ENCODE measurements at regions not wholly inside any gene's neighbourhood (a gene's known extent, or its start where the extent isn't known, plus 50 kb on each side); places are given as distances from the start of the nearest gene placed in this dataset.

DNA sequence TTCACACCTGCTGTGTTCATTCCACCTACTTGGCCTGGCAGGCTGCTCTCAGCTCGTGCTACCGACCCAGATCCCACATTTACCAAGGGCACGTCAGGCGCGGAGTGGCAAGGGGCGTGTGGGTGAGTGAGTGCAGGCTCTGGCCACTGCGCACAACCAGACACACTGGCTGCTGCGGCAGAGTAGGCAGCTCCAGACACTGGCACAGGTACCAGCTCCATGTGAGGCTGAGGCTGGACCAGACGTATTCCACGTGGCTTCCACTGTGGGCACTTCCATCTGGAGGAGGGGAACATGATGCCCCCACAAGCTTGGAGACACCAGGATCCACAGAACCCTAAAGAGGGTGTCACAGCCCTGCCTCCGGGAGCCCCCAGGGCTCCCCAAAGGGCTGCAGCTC lies 74.6 kb upstream of the ZNF804A start:
- H3K36me3 ChIP-seq (ENCODE audit: control insufficient read depth in 3 of 3, insufficient read depth in 2 of 3, low read depth in 1 of 3, low read length in 3 of 3) = no peaks in the 10 kb centered on the region
- H3K27ac ChIP-seq (ENCODE audit: low read depth in 1 of 3, low read length in 2 of 3) = no peak overlapping the region
- H3K9me3 ChIP-seq (ENCODE audit: control insufficient read depth in 2 of 2, insufficient read depth in 1 of 2, low read depth in 1 of 2, low read length in 1 of 2) = peaks cover 0 to 19% of the 10 kb centered on the region in 2 donors
- FAIRE-seq (no peak), DNase-seq (no peak)
- no peaks in the 10 kb centered on the region for H3K27me3 ChIP-seq (ENCODE audit: control insufficient read depth in 3 of 3, insufficient read depth in 3 of 3, low read length in 3 of 3)
- H3K4me3 ChIP-seq (ENCODE audit: low read depth in 1 of 3, low read length in 3 of 3) = no peak overlapping the region
- 93 to 96% (median 93%) methylated on average over 11 of the region's 11 CpGs for WGBS, 3 donors
- H3K4me1 ChIP-seq (ENCODE audit: control insufficient read depth in 3 of 3, insufficient read depth in 2 of 3, low read depth in 1 of 3, low read length in 2 of 3) = no peaks in the 10 kb centered on the region

DNA sequence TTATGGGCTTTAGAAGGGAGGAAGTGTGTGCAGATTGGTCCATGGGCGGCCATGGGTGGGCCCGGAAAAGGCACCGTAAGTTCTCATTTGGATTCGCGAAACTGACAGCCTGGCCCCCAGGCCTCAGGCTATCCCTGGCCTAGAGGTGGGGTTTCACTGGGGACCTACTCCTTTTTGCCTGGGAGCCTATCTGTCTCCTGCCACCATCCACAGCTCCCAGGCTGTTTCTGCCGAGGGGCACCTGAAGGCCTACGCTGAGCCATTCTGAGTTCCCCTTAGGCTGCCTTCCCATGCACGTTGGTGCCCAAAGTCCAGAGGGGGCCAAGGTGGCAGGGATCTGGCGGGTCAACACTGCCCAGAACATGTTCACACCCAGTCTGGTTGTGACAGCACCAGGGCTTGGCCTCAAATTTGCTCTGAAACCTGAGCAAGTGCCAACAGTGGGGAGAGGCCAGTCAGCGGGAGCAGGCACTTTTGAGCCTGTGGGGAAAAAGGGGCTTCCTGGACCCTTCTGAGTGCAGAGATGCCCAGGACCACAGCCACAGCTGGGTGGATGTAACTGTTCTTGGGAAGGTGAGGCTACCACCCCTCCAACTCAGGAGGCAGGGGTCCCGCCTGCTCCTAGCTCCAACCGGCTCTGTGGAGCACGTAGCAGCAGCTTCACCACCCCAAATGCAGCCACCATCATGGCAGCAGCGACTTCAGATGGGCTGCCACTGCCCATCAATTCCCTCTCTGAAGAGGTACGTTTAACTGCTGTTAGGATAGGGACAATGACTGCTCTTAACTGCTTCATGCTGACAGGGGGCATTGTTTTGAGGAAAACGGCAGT lies 73.6 kb upstream of the ZNF804A start:
- Histone ChIP-seq H3K4me1 (ENCODE audit: control insufficient read depth in 3 of 3, insufficient read depth in 2 of 3, low read depth in 1 of 3, low read length in 2 of 3) (no peaks in the 10 kb centered on the region), H3K9me3 (ENCODE audit: control insufficient read depth in 2 of 2, insufficient read depth in 1 of 2, low read depth in 1 of 2, low read length in 1 of 2) (peaks cover 0 to 28% of the 10 kb centered on the region in 2 donors), H3K27ac (ENCODE audit: low read depth in 1 of 3, low read length in 2 of 3) (no peak overlapping the region), H3K4me3 (ENCODE audit: low read depth in 1 of 3, low read length in 3 of 3) (no peak overlapping the region), H3K36me3 (ENCODE audit: control insufficient read depth in 3 of 3, insufficient read depth in 2 of 3, low read depth in 1 of 3, low read length in 3 of 3) (no peaks in the 10 kb centered on the region), H3K27me3 (ENCODE audit: control insufficient read depth in 3 of 3, insufficient read depth in 3 of 3, low read length in 3 of 3) (no peaks in the 10 kb centered on the region)
- DNase-seq = no peak
- FAIRE-seq = no peak
- WGBS, 3 donors = 86 to 92% (median 90%) methylated on average over 16 of the region's 16 CpGs

DNA sequence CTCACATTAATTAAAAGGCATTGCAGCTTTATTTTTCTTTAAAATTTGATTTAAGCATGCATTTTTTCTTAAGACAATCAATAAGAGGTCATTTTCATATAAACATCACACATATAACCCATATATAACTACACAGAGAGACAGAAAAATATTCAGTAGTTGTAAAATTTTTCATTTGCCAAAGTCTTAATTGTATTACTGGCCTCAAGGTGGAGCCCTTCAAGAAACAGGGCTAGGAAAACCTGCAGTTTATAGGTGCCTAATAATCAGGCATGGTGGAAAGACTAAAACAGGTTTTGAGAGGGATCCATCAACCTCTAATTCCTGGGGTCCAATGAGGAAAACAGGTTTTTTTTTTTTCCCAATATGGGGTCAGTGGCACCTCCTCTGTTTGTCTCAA lies 71.3 kb upstream of the ZNF804A start:
- no peak overlapping the region for H3K4me3 ChIP-seq (ENCODE audit: low read depth in 1 of 3, low read length in 3 of 3)
- H3K4me1 ChIP-seq (ENCODE audit: control insufficient read depth in 3 of 3, insufficient read depth in 2 of 3, low read depth in 1 of 3, low read length in 2 of 3) = no peaks in the 10 kb centered on the region
- H3K27ac ChIP-seq (ENCODE audit: low read depth in 1 of 3, low read length in 2 of 3) = no peak overlapping the region
- H3K27me3 ChIP-seq (ENCODE audit: control insufficient read depth in 3 of 3, insufficient read depth in 3 of 3, low read length in 3 of 3) = no peaks in the 10 kb centered on the region
- no peaks in the 10 kb centered on the region for H3K36me3 ChIP-seq (ENCODE audit: control insufficient read depth in 3 of 3, insufficient read depth in 2 of 3, low read depth in 1 of 3, low read length in 3 of 3)
- no peak for FAIRE-seq
- peaks cover 0 to 28% of the 10 kb centered on the region in 2 donors for H3K9me3 ChIP-seq (ENCODE audit: control insufficient read depth in 2 of 2, insufficient read depth in 1 of 2, low read depth in 1 of 2, low read length in 1 of 2)
- DNase-seq = no peak

DNA sequence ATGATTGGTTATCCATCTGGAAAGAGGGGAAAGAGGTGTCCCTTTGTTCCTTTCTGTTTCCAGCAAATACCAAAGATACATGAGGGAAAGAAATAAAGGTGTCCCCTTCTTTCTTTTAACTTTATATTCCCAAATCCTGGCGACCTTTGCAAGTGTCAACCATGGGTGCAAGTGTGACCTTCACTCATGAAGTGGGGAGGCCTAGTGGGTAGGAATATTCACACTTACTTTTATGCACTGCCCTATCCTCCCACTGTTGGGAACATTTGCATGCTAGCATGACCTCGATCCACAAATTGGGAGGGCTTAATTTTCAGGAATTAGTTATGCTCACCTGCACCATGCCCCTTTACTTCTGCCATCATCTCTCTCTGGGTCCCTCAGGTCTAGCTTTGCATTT lies 70.2 kb upstream of the ZNF804A start:
- H3K9me3 ChIP-seq (ENCODE audit: control insufficient read depth in 2 of 2, insufficient read depth in 1 of 2, low read depth in 1 of 2, low read length in 1 of 2) = peaks cover 0 to 28% of the 10 kb centered on the region in 2 donors
- H3K4me1 ChIP-seq (ENCODE audit: control insufficient read depth in 3 of 3, insufficient read depth in 2 of 3, low read depth in 1 of 3, low read length in 2 of 3) = no peaks in the 10 kb centered on the region
- FAIRE-seq = no peak
- no peaks in the 10 kb centered on the region for H3K36me3 ChIP-seq (ENCODE audit: control insufficient read depth in 3 of 3, insufficient read depth in 2 of 3, low read depth in 1 of 3, low read length in 3 of 3)
- no peaks in the 10 kb centered on the region for H3K27me3 ChIP-seq (ENCODE audit: control insufficient read depth in 3 of 3, insufficient read depth in 3 of 3, low read length in 3 of 3)
- DNase-seq = no peak
- no peak overlapping the region for H3K4me3 ChIP-seq (ENCODE audit: low read depth in 1 of 3, low read length in 3 of 3)
- WGBS, 3 donors = 47 to 71% (median 49%) methylated on average over 2 of the region's 2 CpGs
- H3K27ac ChIP-seq (ENCODE audit: low read depth in 1 of 3, low read length in 2 of 3) = no peak overlapping the region

DNA sequence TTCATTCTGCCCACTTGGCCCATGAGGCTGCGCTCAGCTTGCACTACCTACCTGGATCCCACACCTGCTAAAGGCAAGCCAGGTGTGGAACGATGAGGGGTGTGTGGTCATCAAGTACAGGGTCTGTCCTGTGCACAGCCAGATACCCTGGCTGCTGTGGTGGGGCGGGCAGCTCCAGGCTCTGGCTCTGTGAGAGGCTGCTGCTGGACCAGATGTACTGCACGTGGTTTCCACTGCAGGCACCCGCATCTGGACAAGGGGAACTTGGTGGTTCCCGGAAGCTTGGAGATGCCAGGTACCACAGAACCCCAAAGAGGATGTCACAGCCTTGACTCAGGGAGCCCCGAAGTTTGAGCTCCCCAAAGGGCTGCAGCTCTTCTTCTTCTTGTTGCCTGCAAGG lies 68.1 kb upstream of the ZNF804A start:
- no peaks in the 10 kb centered on the region for H3K36me3 ChIP-seq (ENCODE audit: control insufficient read depth in 3 of 3, insufficient read depth in 2 of 3, low read depth in 1 of 3, low read length in 3 of 3)
- WGBS, 3 donors = 86 to 89% (median 87%) methylated on average over 7 of the region's 7 CpGs
- no peaks in the 10 kb centered on the region for H3K4me1 ChIP-seq (ENCODE audit: control insufficient read depth in 3 of 3, insufficient read depth in 2 of 3, low read depth in 1 of 3, low read length in 2 of 3)
- H3K4me3 ChIP-seq (ENCODE audit: low read depth in 1 of 3, low read length in 3 of 3) = no peak overlapping the region
- DNase-seq (no peak), FAIRE-seq (no peak)
- H3K27ac ChIP-seq (ENCODE audit: low read depth in 1 of 3, low read length in 2 of 3) = no peak overlapping the region
- H3K9me3 ChIP-seq (ENCODE audit: control insufficient read depth in 2 of 2, insufficient read depth in 1 of 2, low read depth in 1 of 2, low read length in 1 of 2) = peaks cover 0 to 22% of the 10 kb centered on the region in 2 donors
- H3K27me3 ChIP-seq (ENCODE audit: control insufficient read depth in 3 of 3, insufficient read depth in 3 of 3, low read length in 3 of 3) = no peaks in the 10 kb centered on the region

DNA sequence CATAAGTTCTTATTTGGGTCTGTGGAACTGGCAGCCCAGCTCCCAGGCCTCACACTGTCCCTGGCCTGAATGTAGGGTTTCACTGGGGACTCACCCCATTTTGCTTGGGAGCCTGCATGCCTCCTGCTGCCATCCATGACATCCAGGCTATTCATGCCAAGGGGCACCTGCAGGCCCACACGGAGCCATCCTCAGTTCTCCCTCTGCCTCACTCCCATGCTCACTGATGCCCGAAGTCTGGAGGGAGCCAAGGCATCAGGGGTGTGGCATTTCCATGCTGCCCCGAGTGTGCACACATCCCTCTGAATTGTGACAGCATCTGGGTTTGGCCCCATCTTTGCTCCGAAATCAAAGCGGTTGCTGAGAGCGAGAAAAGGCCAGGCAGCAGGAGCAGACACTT lies 67.4 kb upstream of the ZNF804A start:
- 93 to 94% (median 93%) methylated on average over 6 of the region's 6 CpGs for WGBS, 3 donors
- no peaks in the 10 kb centered on the region for H3K27me3 ChIP-seq (ENCODE audit: control insufficient read depth in 3 of 3, insufficient read depth in 3 of 3, low read length in 3 of 3)
- H3K9me3 ChIP-seq (ENCODE audit: control insufficient read depth in 2 of 2, insufficient read depth in 1 of 2, low read depth in 1 of 2, low read length in 1 of 2) = peaks cover 0 to 20% of the 10 kb centered on the region in 2 donors
- no peak overlapping the region for H3K4me3 ChIP-seq (ENCODE audit: low read depth in 1 of 3, low read length in 3 of 3)
- H3K4me1 ChIP-seq (ENCODE audit: control insufficient read depth in 3 of 3, insufficient read depth in 2 of 3, low read depth in 1 of 3, low read length in 2 of 3) = no peaks in the 10 kb centered on the region
- H3K36me3 ChIP-seq (ENCODE audit: control insufficient read depth in 3 of 3, insufficient read depth in 2 of 3, low read depth in 1 of 3, low read length in 3 of 3) = no peaks in the 10 kb centered on the region
- H3K27ac ChIP-seq (ENCODE audit: low read depth in 1 of 3, low read length in 2 of 3) = no peak overlapping the region
- FAIRE-seq (no peak), DNase-seq (no peak)

DNA sequence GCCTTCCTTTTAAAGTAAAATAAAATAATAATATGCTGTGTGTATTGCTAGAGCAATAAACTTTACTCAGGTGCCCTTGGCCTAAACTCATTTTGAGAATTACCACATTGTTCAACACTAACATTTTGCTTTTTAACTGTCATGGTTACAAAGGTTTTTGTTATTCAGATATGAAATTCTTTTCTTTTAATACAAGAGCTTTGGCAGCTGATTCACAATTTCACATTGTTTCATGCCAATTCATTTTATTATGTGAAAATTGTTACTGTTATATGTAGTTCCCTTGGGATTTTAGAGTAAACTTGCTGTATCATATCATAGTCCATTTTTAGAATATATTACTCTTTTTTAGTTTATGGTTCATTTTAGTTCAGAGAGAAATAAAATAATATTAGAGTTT lies 65.8 kb upstream of the ZNF804A start:
- Histone ChIP-seq H3K36me3 (ENCODE audit: control insufficient read depth in 3 of 3, insufficient read depth in 2 of 3, low read depth in 1 of 3, low read length in 3 of 3) (no peaks in the 10 kb centered on the region), H3K27me3 (ENCODE audit: control insufficient read depth in 3 of 3, insufficient read depth in 3 of 3, low read length in 3 of 3) (no peaks in the 10 kb centered on the region), H3K9me3 (ENCODE audit: control insufficient read depth in 2 of 2, insufficient read depth in 1 of 2, low read depth in 1 of 2, low read length in 1 of 2) (peaks cover 0 to 20% of the 10 kb centered on the region in 2 donors), H3K4me1 (ENCODE audit: control insufficient read depth in 3 of 3, insufficient read depth in 2 of 3, low read depth in 1 of 3, low read length in 2 of 3) (no peaks in the 10 kb centered on the region), H3K4me3 (ENCODE audit: low read depth in 1 of 3, low read length in 3 of 3) (no peak overlapping the region), H3K27ac (ENCODE audit: low read depth in 1 of 3, low read length in 2 of 3) (no peak overlapping the region)
- FAIRE-seq = peak; percentile 70
- DNase-seq = no peak

DNA sequence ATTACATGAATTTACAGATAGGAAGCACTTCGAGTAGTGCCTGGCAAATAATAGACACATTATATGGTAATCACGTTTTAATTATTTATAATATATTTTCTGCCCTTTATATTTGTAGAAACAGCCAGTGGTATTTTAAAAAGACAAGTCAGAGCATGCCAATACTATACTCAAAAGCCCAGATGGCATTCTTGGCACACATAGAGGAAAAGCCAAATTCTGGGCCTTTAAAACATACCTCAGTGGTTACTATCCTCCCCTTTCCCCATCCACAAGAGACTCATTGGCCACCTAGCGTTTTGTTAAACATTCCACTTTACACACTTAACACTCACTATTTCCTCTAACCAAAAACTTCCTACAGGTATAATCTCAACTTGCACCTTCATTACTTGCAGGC lies 63.3 kb upstream of the ZNF804A start:
- Histone ChIP-seq H3K36me3 (ENCODE audit: control insufficient read depth in 3 of 3, insufficient read depth in 2 of 3, low read depth in 1 of 3, low read length in 3 of 3) (no peaks in the 10 kb centered on the region), H3K4me1 (ENCODE audit: control insufficient read depth in 3 of 3, insufficient read depth in 2 of 3, low read depth in 1 of 3, low read length in 2 of 3) (no peaks in the 10 kb centered on the region), H3K4me3 (ENCODE audit: low read depth in 1 of 3, low read length in 3 of 3) (no peak overlapping the region), H3K27me3 (ENCODE audit: control insufficient read depth in 3 of 3, insufficient read depth in 3 of 3, low read length in 3 of 3) (no peaks in the 10 kb centered on the region), H3K27ac (ENCODE audit: low read depth in 1 of 3, low read length in 2 of 3) (no peak overlapping the region), H3K9me3 (ENCODE audit: control insufficient read depth in 2 of 2, insufficient read depth in 1 of 2, low read depth in 1 of 2, low read length in 1 of 2) (no peaks in the 10 kb centered on the region)
- 76 to 84% (median 82%) methylated on average over 3 of the region's 3 CpGs for WGBS, 3 donors
- FAIRE-seq (no peak), DNase-seq (no peak)

DNA sequence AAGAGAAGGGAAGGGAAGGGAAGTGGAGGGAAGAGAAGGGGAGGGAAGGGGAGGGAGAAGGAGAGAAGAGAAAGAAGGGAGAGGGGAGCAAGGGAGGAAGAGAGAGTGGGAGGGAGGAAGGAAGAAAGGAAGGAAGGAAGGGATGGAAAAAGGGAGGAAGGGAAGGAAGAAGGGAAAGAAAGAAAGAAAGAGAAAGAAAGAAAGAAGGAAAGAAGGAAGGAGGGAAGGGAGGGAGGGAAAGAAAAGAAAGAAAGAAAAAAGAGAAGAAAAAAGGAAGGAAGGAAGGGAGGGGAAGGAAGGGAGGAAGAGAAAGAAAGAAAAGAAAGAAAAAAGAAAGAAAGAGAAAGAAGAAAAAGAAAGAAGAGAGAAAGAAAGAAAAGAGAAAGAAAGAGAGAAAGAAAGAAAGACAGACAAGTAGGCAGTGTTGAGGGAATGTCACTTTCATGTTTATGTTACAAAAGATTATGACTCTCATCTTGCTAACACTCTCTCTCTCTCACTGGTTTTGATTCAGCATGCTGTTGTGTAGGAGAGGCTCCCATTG lies 58.0 kb upstream of the ZNF804A start:
- H3K27me3 ChIP-seq (ENCODE audit: control insufficient read depth in 3 of 3, insufficient read depth in 3 of 3, low read length in 3 of 3) = no peaks in the 10 kb centered on the region
- no peak for FAIRE-seq
- DNase-seq = no peak
- H3K36me3 ChIP-seq (ENCODE audit: control insufficient read depth in 3 of 3, insufficient read depth in 2 of 3, low read depth in 1 of 3, low read length in 3 of 3) = no peaks in the 10 kb centered on the region
- no peak overlapping the region for H3K27ac ChIP-seq (ENCODE audit: low read depth in 1 of 3, low read length in 2 of 3)
- H3K4me1 ChIP-seq (ENCODE audit: control insufficient read depth in 3 of 3, insufficient read depth in 2 of 3, low read depth in 1 of 3, low read length in 2 of 3) = no peaks in the 10 kb centered on the region
- no peak overlapping the region for H3K4me3 ChIP-seq (ENCODE audit: low read depth in 1 of 3, low read length in 3 of 3)
- H3K9me3 ChIP-seq (ENCODE audit: control insufficient read depth in 2 of 2, insufficient read depth in 1 of 2, low read depth in 1 of 2, low read length in 1 of 2) = no peaks in the 10 kb centered on the region
